CD8-positive, alpha-beta memory T cell (primary cell): ENCODE measurements at regions not wholly inside any gene's neighbourhood (a gene's known extent, or its start where the extent isn't known, plus 50 kb on each side); places are given as distances from the start of the nearest gene placed in this dataset.

Source experiments
- CTCF ChIA-PET: fragments of 350-600 bp; sonication (Branson Sonifier 250); formaldehyde crosslinking; loops from one replicate; lab custom pipeline; 2021; ENCODE audit warnings: antibody characterized with exemption; lab: Charles Lee
- POLR2A ChIA-PET: fragments of 350-600 bp; sonication (Branson Sonifier 250); formaldehyde crosslinking; loops from one replicate; lab custom pipeline; 2021; ENCODE audit warnings: antibody characterized with exemption; lab: Charles Lee
- DNase-seq, 5 donors: peaks; one replicate each; pipeline versions ENCODE4 v3.0.0 to v3.0.0-alpha.2; 2020 to 2022; ENCODE audit warnings: mixed read lengths in 1 of 5
- H3K27ac ChIP-seq: one replicate; pipeline ENCODE4 v1.7.0; 2013; ENCODE audit warnings: low read depth, mild to moderate bottlenecking, low read length, moderate library complexity
- H3K27me3 ChIP-seq: 2 replicates; pipeline ENCODE4 v1.7.0; 2013; ENCODE audit warnings: low read length, mild to moderate bottlenecking; ENCODE audit not compliant: insufficient read depth, poor library complexity, severe bottlenecking
- H3K36me3 ChIP-seq: 2 replicates; pipeline ENCODE4 v1.7.0; 2013; ENCODE audit warnings: mild to moderate bottlenecking, low read length, moderate library complexity; ENCODE audit not compliant: insufficient read depth
- H3K4me1 ChIP-seq: 2 replicates; pipeline ENCODE4 v1.7.0; 2013; ENCODE audit warnings: mild to moderate bottlenecking, low read length, moderate library complexity; ENCODE audit not compliant: insufficient read depth
- H3K4me3 ChIP-seq: 2 replicates; pipeline ENCODE4 v1.7.0; 2013; ENCODE audit warnings: mild to moderate bottlenecking, low read length
- H3K9me3 ChIP-seq: 2 replicates; pipeline ENCODE4 v1.7.0; 2013; ENCODE audit warnings: mild to moderate bottlenecking, low read length
- H3K27ac Mint-ChIP-seq, 8 donors: one replicate each; pipeline ENCODE4 v1.8.0; 2020 to 2021; ENCODE audit warnings: mixed read lengths in 8 of 8, mild to moderate bottlenecking in 6 of 8, inconsistent platforms in 3 of 8, moderate library complexity in 3 of 8
- H3K27me3 Mint-ChIP-seq, 2 donors: one replicate each; pipeline ENCODE4 v1.8.0; 2020 to 2021; ENCODE audit warnings: mixed read lengths in 2 of 2, mild to moderate bottlenecking in 1 of 2, moderate library complexity in 1 of 2
- H3K36me3 Mint-ChIP-seq, 3 donors: one replicate each; pipeline ENCODE4 v1.8.0; 2020 to 2021; ENCODE audit warnings: mixed read lengths in 3 of 3, inconsistent platforms in 1 of 3, mild to moderate bottlenecking in 1 of 3
- H3K4me1 Mint-ChIP-seq, 3 donors: one replicate each; pipeline ENCODE4 v1.8.0; 2020 to 2021; ENCODE audit warnings: mixed read lengths in 3 of 3, inconsistent platforms in 1 of 3, mild to moderate bottlenecking in 1 of 3
- H3K4me3 Mint-ChIP-seq, 7 donors: one replicate each; pipeline ENCODE4 v1.8.0; 2020 to 2021; ENCODE audit warnings: mixed read lengths in 7 of 7, mild to moderate bottlenecking in 6 of 7, moderate library complexity in 4 of 7, inconsistent platforms in 2 of 7
- H3K9me3 Mint-ChIP-seq, 5 donors: one replicate each; pipeline ENCODE4 v1.8.0; 2020 to 2022; ENCODE audit warnings: mixed read lengths in 5 of 5, mild to moderate bottlenecking in 3 of 5, moderate library complexity in 2 of 5, inconsistent platforms in 1 of 5

- Mint-ChIP-seq H3K27ac (no peak overlapping the region), H3K36me3 (peaks cover 0 to 2% (median 0%) of the 10 kb centered on the region in 3 donors)
These were observed 243.2 kb downstream of the ALX1 start for GRCh38 chr12:85523197-85523596.

GRCh38 chr12:85527192-85527591 is 247.2 kb downstream of the ALX1 start:
- POLR2A ChIA-PET, result no interaction called here

More at GRCh38 chr12:85523197-85523596, 243.2 kb downstream of the ALX1 start:
- no peak overlapping the region for H3K27ac ChIP-seq
- CTCF ChIA-PET, result no interaction called here
- no peaks in the 10 kb centered on the region for H3K4me1 Mint-ChIP-seq
- no peaks in the 10 kb centered on the region for H3K27me3 ChIP-seq
- DNase-seq, result no peak
- H3K4me3 ChIP-seq, result no peak overlapping the region
- no peaks in the 10 kb centered on the region for H3K9me3 ChIP-seq
- H3K4me3 Mint-ChIP-seq, result no peak overlapping the region
- H3K9me3 Mint-ChIP-seq, result peaks cover 9 to 20% (median 12%) of the 10 kb centered on the region in 5 donors
- no peaks in the 10 kb centered on the region for H3K27me3 Mint-ChIP-seq
- H3K4me1 ChIP-seq, result no peaks in the 10 kb centered on the region
- POLR2A ChIA-PET, result no interaction called here
- no peaks in the 10 kb centered on the region for H3K36me3 ChIP-seq

GRCh38 chr12:85529896-85530295 is 249.9 kb downstream of the ALX1 start:
- Histone ChIP-seq H3K4me3 (no peak overlapping the region), H3K27me3 (no peaks in the 10 kb centered on the region), H3K4me1 (no peaks in the 10 kb centered on the region), H3K27ac (no peak overlapping the region), H3K36me3 (no peaks in the 10 kb centered on the region), H3K9me3 (no peaks in the 10 kb centered on the region)
- H3K27me3 Mint-ChIP-seq, result no peaks in the 10 kb centered on the region
- ChIA-PET POLR2A (no interaction called here), CTCF (interaction anchor here (0.6 kb wide), 1 partner anchor 13 kb away, joined by 3 read pairs; no protein-coding TSS in a partner anchor)
- H3K4me1 Mint-ChIP-seq, result no peaks in the 10 kb centered on the region
- no peak for DNase-seq
- no peaks in the 10 kb centered on the region for H3K36me3 Mint-ChIP-seq
- H3K4me3 Mint-ChIP-seq, result no peak overlapping the region
- no peak overlapping the region for H3K27ac Mint-ChIP-seq
- peaks cover 5 to 18% (median 8%) of the 10 kb centered on the region in 5 donors for H3K9me3 Mint-ChIP-seq

More at GRCh38 chr12:85527192-85527591, 247.2 kb downstream of the ALX1 start:
- H3K9me3 ChIP-seq, result no peaks in the 10 kb centered on the region
- H3K4me3 Mint-ChIP-seq, result no peak overlapping the region
- no peaks in the 10 kb centered on the region for H3K4me1 Mint-ChIP-seq
- no peaks in the 10 kb centered on the region for H3K36me3 ChIP-seq
- H3K4me1 ChIP-seq, result no peaks in the 10 kb centered on the region
- no peak overlapping the region for H3K4me3 ChIP-seq
- CTCF ChIA-PET, result no interaction called here
- H3K36me3 Mint-ChIP-seq, result peaks cover 0 to 2% (median 0%) of the 10 kb centered on the region in 3 donors
- DNase-seq, result no peak
- no peak overlapping the region for H3K27ac ChIP-seq
- no peak overlapping the region for H3K27ac Mint-ChIP-seq
- no peaks in the 10 kb centered on the region for H3K27me3 Mint-ChIP-seq
- H3K9me3 Mint-ChIP-seq, result peaks cover 2 to 20% (median 5%) of the 10 kb centered on the region in 5 donors
- H3K27me3 ChIP-seq, result no peaks in the 10 kb centered on the region

GRCh38 chr12:85530456-85530855 is 250.4 kb downstream of the ALX1 start:
- H3K27me3 ChIP-seq, result no peaks in the 10 kb centered on the region
- Mint-ChIP-seq H3K9me3 (peaks cover 3 to 13% (median 9%) of the 10 kb centered on the region in 5 donors), H3K27ac (no peak overlapping the region), H3K36me3 (no peaks in the 10 kb centered on the region), H3K4me3 (no peak overlapping the region), H3K27me3 (no peaks in the 10 kb centered on the region), H3K4me1 (no peaks in the 10 kb centered on the region)
- no peaks in the 10 kb centered on the region for H3K36me3 ChIP-seq
- H3K9me3 ChIP-seq, result no peaks in the 10 kb centered on the region
- H3K27ac ChIP-seq, result no peak overlapping the region
- H3K4me1 ChIP-seq, result no peaks in the 10 kb centered on the region
- POLR2A ChIA-PET, result no interaction called here
- no peak for DNase-seq
- no peak overlapping the region for H3K4me3 ChIP-seq
- CTCF ChIA-PET, result no interaction called here

GRCh38 chr12:85531341-85531740 is 251.3 kb downstream of the ALX1 start:
- POLR2A ChIA-PET, result no interaction called here
- Histone ChIP-seq H3K4me3 (no peak overlapping the region), H3K4me1 (no peaks in the 10 kb centered on the region), H3K9me3 (no peaks in the 10 kb centered on the region), H3K27me3 (no peaks in the 10 kb centered on the region), H3K36me3 (no peaks in the 10 kb centered on the region), H3K27ac (no peak overlapping the region)
- H3K9me3 Mint-ChIP-seq, result peaks cover 3 to 12% (median 9%) of the 10 kb centered on the region in 5 donors
- H3K4me3 Mint-ChIP-seq, result no peak overlapping the region
- no peak for DNase-seq
- H3K27me3 Mint-ChIP-seq, result no peaks in the 10 kb centered on the region
- H3K36me3 Mint-ChIP-seq, result no peaks in the 10 kb centered on the region
- no peak overlapping the region for H3K27ac Mint-ChIP-seq
- no peaks in the 10 kb centered on the region for H3K4me1 Mint-ChIP-seq
- CTCF ChIA-PET, result no interaction called here

- Histone ChIP-seq H3K27me3 (no peaks in the 10 kb centered on the region), H3K27ac (no peak overlapping the region), H3K9me3 (no peaks in the 10 kb centered on the region), H3K36me3 (no peaks in the 10 kb centered on the region), H3K4me3 (no peak overlapping the region), H3K4me1 (no peaks in the 10 kb centered on the region)
- no peak for DNase-seq
- H3K36me3 Mint-ChIP-seq, result no peaks in the 10 kb centered on the region
- no peaks in the 10 kb centered on the region for H3K27me3 Mint-ChIP-seq
- H3K4me3 Mint-ChIP-seq, result no peak overlapping the region
- no peak overlapping the region for H3K27ac Mint-ChIP-seq
- peaks cover 1 to 12% (median 5%) of the 10 kb centered on the region in 5 donors for H3K9me3 Mint-ChIP-seq
- no peaks in the 10 kb centered on the region for H3K4me1 Mint-ChIP-seq
- ChIA-PET CTCF (no interaction called here), POLR2A (no interaction called here)
These were observed 269.6 kb downstream of the ALX1 start for GRCh38 chr12:85549640-85550039.

- Mint-ChIP-seq H3K27me3 (no peaks in the 10 kb centered on the region), H3K4me3 (no peak overlapping the region), H3K27ac (no peak overlapping the region), H3K4me1 (no peaks in the 10 kb centered on the region), H3K9me3 (peaks cover 0 to 12% (median 5%) of the 10 kb centered on the region in 5 donors), H3K36me3 (no peaks in the 10 kb centered on the region)
- Histone ChIP-seq H3K27ac (no peak overlapping the region), H3K36me3 (no peaks in the 10 kb centered on the region), H3K27me3 (no peaks in the 10 kb centered on the region), H3K4me3 (no peak overlapping the region), H3K4me1 (no peaks in the 10 kb centered on the region), H3K9me3 (no peaks in the 10 kb centered on the region)
- ChIA-PET POLR2A (no interaction called here), CTCF (no interaction called here)
- no peak for DNase-seq
These were observed 270.9 kb downstream of the ALX1 start for GRCh38 chr12:85550924-85551323.

- Mint-ChIP-seq H3K9me3 (peaks cover 0 to 12% (median 5%) of the 10 kb centered on the region in 5 donors), H3K27ac (no peak overlapping the region), H3K4me3 (no peak overlapping the region), H3K4me1 (no peaks in the 10 kb centered on the region), H3K27me3 (no peaks in the 10 kb centered on the region), H3K36me3 (no peaks in the 10 kb centered on the region)
- no peak overlapping the region for H3K4me3 ChIP-seq
- DNase-seq, result no peak
- H3K36me3 ChIP-seq, result no peaks in the 10 kb centered on the region
- ChIA-PET POLR2A (no interaction called here), CTCF (no interaction called here)
- H3K27ac ChIP-seq, result no peak overlapping the region
- H3K27me3 ChIP-seq, result no peaks in the 10 kb centered on the region
- no peaks in the 10 kb centered on the region for H3K4me1 ChIP-seq
- no peaks in the 10 kb centered on the region for H3K9me3 ChIP-seq
These were observed 272.4 kb downstream of the ALX1 start for GRCh38 chr12:85552461-85552860.
